Keratinocyte (primary cell): ENCODE measurements at regions not wholly inside any gene's neighbourhood (a gene's known extent, or its start where the extent isn't known, plus 50 kb on each side); places are given as distances from the start of the nearest gene placed in this dataset.

Experiments used
- DNase-seq: peaks from one replicate; pipeline ENCODE4 v3.0.0-alpha.2; 2011; ENCODE audit warnings: low read depth, missing footprints, low spot score
- FAIRE-seq: peaks from 2 replicates; lab custom pipeline; 2011; peaks lifted over from hg19 to GRCh38; lab: Jason Lieb, UNC
- H2AFZ ChIP-seq: 2 replicates; pipeline ENCODE4 v1.6.0; 2012; ENCODE audit warnings: low read length, control low read depth, inconsistent platforms; ENCODE audit not compliant: control insufficient read depth
- H3K27ac ChIP-seq: 2 replicates; pipeline ENCODE4 v1.5.1; 2011; ENCODE audit warnings: low read length; ENCODE audit not compliant: control insufficient read depth, insufficient read depth
- H3K27me3 ChIP-seq: 3 replicates; pipeline ENCODE4 v1.6.0; 2011; ENCODE audit warnings: low read length; ENCODE audit not compliant: control insufficient read depth, insufficient read depth; ENCODE audit errors: extremely low read depth
- H3K36me3 ChIP-seq, 2 experiments: 2 replicates in 1 of 2; 3 replicates in 1 of 2; pipeline ENCODE4 v1.5.1; 2011; ENCODE audit warnings: low read length in 2 of 2, mild to moderate bottlenecking in 1 of 2; ENCODE audit not compliant: control insufficient read depth in 2 of 2, insufficient read depth in 2 of 2; ENCODE audit errors: extremely low read depth in 1 of 2
- H3K4me1 ChIP-seq: 3 replicates; pipeline ENCODE4 v1.5.1; 2011; ENCODE audit warnings: low read length; ENCODE audit not compliant: control insufficient read depth, insufficient read depth; ENCODE audit errors: extremely low read depth
- H3K4me2 ChIP-seq: 3 replicates; pipeline ENCODE4 v1.6.0; 2011; ENCODE audit warnings: low read depth, low read length; ENCODE audit not compliant: control insufficient read depth, insufficient read depth; ENCODE audit errors: extremely low read depth
- H3K4me3 ChIP-seq, 3 experiments: fragments of 200-600 bp in 1 of 3; sonication (generic) in 1 of 3; 2 replicates in 2 of 3; 3 replicates in 1 of 3; pipeline ENCODE4 v1.5.1; 2011 to 2016; ENCODE audit warnings: low read length in 3 of 3, mild to moderate bottlenecking in 3 of 3, control low read depth in 2 of 3, inconsistent platforms in 1 of 3, low read depth in 1 of 3, mixed read lengths in 1 of 3, mixed run types in 1 of 3, moderate library complexity in 1 of 3; ENCODE audit not compliant: control insufficient read depth in 2 of 3, insufficient read depth in 2 of 3; ENCODE audit errors: extremely low read depth in 1 of 3
- H3K79me2 ChIP-seq: 2 replicates; pipeline ENCODE4 v1.6.0; 2012; ENCODE audit warnings: low read length; ENCODE audit not compliant: control insufficient read depth, insufficient read depth
- H3K9ac ChIP-seq: 3 replicates; pipeline ENCODE4 v1.6.0; 2011; ENCODE audit warnings: low read length; ENCODE audit not compliant: control insufficient read depth, insufficient read depth; ENCODE audit errors: extremely low read depth
- H3K9me1 ChIP-seq: 3 replicates; pipeline ENCODE4 v1.6.0; 2011; ENCODE audit warnings: low read length; ENCODE audit not compliant: control insufficient read depth, insufficient read depth; ENCODE audit errors: extremely low read depth
- H3K9me3 ChIP-seq: 2 replicates; pipeline ENCODE4 v1.5.1; 2012; ENCODE audit warnings: low read depth, low read length; ENCODE audit not compliant: control insufficient read depth
- H4K20me1 ChIP-seq: 3 replicates; pipeline ENCODE4 v1.6.0; 2011; ENCODE audit warnings: low read length; ENCODE audit not compliant: control insufficient read depth, insufficient read depth; ENCODE audit errors: extremely low read depth
- EZH2 ChIP-seq: IDR thresholded peaks from one replicate; pipeline ENCODE4 v1.6.1; 2012; ENCODE audit warnings: inconsistent platforms, mild to moderate bottlenecking, low read length, moderate library complexity
- dilution Hi-C: fragments of 300-500 bp; cut with MboI; formaldehyde crosslinking; loops from one replicate; pipeline ENCODE4 v1.7.0; 2020; ENCODE audit warnings: low sequenced_read_pairs; ENCODE audit not compliant: extremely low pct_ligation_motif_present
- TF ChIP-seq, protein P1 (sequence below), 3 experiments: IDR thresholded peaks in 1 of 3; conservative IDR thresholded peaks in 1 of 3; optimal IDR thresholded peaks in 1 of 3; 2 replicates in 2 of 3; 3 replicates in 1 of 3; pipeline versions ENCODE3 to v1.5.1; 2011; ENCODE audit warnings: low read length in 3 of 3, mild to moderate bottlenecking in 3 of 3, moderate library complexity in 2 of 3, control low read depth in 1 of 3, inconsistent platforms in 1 of 3; ENCODE audit not compliant: insufficient read depth in 2 of 3; ENCODE audit errors: extremely low read depth in 1 of 3

- Histone ChIP-seq H3K9ac (no peak overlapping the region), H3K4me2 (no peak overlapping the region), H2AFZ (no peak overlapping the region), H3K4me1 (no peaks in the 10 kb centered on the region), H3K27ac (no peak overlapping the region), H3K9me3 (peaks cover under 1% of the 10 kb centered on the region), H3K9me1 (no peaks in the 10 kb centered on the region), H3K4me3 (no peak overlapping the region), H3K27me3 (no peaks in the 10 kb centered on the region), H3K79me2 (no peaks in the 10 kb centered on the region), H4K20me1 (no peaks in the 10 kb centered on the region), H3K36me3 (no peaks in the 10 kb centered on the region)
- FAIRE-seq (no peak), DNase-seq (no peak)
- TF ChIP-seq, protein P1, sequence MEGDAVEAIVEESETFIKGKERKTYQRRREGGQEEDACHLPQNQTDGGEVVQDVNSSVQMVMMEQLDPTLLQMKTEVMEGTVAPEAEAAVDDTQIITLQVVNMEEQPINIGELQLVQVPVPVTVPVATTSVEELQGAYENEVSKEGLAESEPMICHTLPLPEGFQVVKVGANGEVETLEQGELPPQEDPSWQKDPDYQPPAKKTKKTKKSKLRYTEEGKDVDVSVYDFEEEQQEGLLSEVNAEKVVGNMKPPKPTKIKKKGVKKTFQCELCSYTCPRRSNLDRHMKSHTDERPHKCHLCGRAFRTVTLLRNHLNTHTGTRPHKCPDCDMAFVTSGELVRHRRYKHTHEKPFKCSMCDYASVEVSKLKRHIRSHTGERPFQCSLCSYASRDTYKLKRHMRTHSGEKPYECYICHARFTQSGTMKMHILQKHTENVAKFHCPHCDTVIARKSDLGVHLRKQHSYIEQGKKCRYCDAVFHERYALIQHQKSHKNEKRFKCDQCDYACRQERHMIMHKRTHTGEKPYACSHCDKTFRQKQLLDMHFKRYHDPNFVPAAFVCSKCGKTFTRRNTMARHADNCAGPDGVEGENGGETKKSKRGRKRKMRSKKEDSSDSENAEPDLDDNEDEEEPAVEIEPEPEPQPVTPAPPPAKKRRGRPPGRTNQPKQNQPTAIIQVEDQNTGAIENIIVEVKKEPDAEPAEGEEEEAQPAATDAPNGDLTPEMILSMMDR (optimal IDR thresholded peaks at IDR 0.05 in 1 of 3, IDR thresholded peaks at IDR 0.05 in 1 of 3, conservative IDR thresholded peaks at IDR 0.05 in 1 of 3; ENCODE audit: extremely low read depth in 1 of 3, insufficient read depth in 2 of 3, low read length in 3 of 3), result no peak
- no peak for TF ChIP-seq EZH2
- dilution Hi-C loops, result no loop called here
Measured at GRCh38 chr16:22754577-22754976, 59.4 kb upstream of the HS3ST2 start.

GRCh38 chr16:22757202-22757601 lies 56.8 kb upstream of the HS3ST2 start:
- no peaks in the 10 kb centered on the region for H3K36me3 ChIP-seq
- H3K27ac ChIP-seq, result no peak overlapping the region
- no peak overlapping the region for H3K4me2 ChIP-seq
- no peaks in the 10 kb centered on the region for H4K20me1 ChIP-seq
- DNase-seq (no peak), FAIRE-seq (no peak)
- H3K79me2 ChIP-seq, result no peaks in the 10 kb centered on the region
- H3K4me1 ChIP-seq, result no peaks in the 10 kb centered on the region
- no peak overlapping the region for H2AFZ ChIP-seq
- no peaks in the 10 kb centered on the region for H3K9me1 ChIP-seq
- H3K27me3 ChIP-seq, result no peaks in the 10 kb centered on the region
- TF ChIP-seq, protein P1 (optimal IDR thresholded peaks at IDR 0.05 in 1 of 3, IDR thresholded peaks at IDR 0.05 in 1 of 3, conservative IDR thresholded peaks at IDR 0.05 in 1 of 3; ENCODE audit: extremely low read depth in 1 of 3, insufficient read depth in 2 of 3, low read length in 3 of 3), result no peak
- TF ChIP-seq EZH2, result no peak
- H3K9ac ChIP-seq, result no peak overlapping the region
- dilution Hi-C loops, result no loop called here
- H3K4me3 ChIP-seq, result no peak overlapping the region
- H3K9me3 ChIP-seq, result no peaks in the 10 kb centered on the region
